HUES6 (cell line): ENCODE measurements at regions not wholly inside any gene's neighbourhood (a gene's known extent, or its start where the extent isn't known, plus 50 kb on each side); places are given as distances from the start of the nearest gene placed in this dataset.
"Not testable (repeated sequence)": the region's sequence is repeated elsewhere in the genome, so short reads cannot be mapped to it uniquely, and the experiment has no call there.

Experiments used
- H3K27ac ChIP-seq: 2 replicates; pipeline ENCODE4 v1.7.0; 2013; ENCODE audit warnings: low read depth, mild to moderate bottlenecking, low read length, inconsistent platforms
- H3K27me3 ChIP-seq: 2 replicates; pipeline ENCODE4 v1.6.1; 2013; ENCODE audit warnings: low read length; ENCODE audit not compliant: control insufficient read depth, insufficient read depth
- H3K36me3 ChIP-seq: 2 replicates; pipeline ENCODE4 v1.6.1; 2013; ENCODE audit warnings: low read length; ENCODE audit not compliant: control insufficient read depth, insufficient read depth
- H3K4me1 ChIP-seq: 2 replicates; pipeline ENCODE4 v1.6.1; 2013; ENCODE audit warnings: low read length; ENCODE audit not compliant: control insufficient read depth, insufficient read depth
- H3K4me3 ChIP-seq: 2 replicates; pipeline ENCODE4 v1.5.1; 2013; ENCODE audit warnings: low read depth, low read length
- H3K9ac ChIP-seq: one replicate; pipeline ENCODE4 v1.6.1; 2013; ENCODE audit warnings: mild to moderate bottlenecking, low read length
- H3K9me3 ChIP-seq: 2 replicates; pipeline ENCODE4 v1.6.1; 2013; ENCODE audit warnings: low read depth, low read length; ENCODE audit not compliant: control insufficient read depth, insufficient read depth

DNA sequence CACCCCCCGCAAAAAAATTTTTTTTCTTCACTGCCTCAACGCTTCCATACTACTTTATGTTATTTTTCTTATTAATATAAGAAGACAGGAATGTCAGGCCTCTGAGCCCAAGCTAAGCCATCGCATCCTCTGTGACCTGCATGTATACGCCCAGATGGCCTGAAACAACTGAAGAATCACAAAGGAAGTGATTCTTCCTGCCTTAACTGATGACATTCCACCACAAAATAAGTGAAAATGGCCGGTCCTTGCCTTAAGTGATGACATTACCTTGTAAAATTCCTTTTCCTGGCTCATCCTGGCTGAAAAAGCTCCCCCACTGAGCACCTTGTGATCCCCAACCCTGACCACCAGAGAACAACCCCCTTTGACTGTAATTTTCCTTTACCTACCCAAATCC lies 258.7 kb upstream of the KCND2 start:
- H3K27me3 ChIP-seq, H3K4me3 ChIP-seq, H3K27ac ChIP-seq, H3K9ac ChIP-seq, H3K36me3 ChIP-seq, H3K9me3 ChIP-seq: not testable (repeated sequence)
- H3K4me1 ChIP-seq, result peaks cover 16% of the 10 kb centered on the region

DNA sequence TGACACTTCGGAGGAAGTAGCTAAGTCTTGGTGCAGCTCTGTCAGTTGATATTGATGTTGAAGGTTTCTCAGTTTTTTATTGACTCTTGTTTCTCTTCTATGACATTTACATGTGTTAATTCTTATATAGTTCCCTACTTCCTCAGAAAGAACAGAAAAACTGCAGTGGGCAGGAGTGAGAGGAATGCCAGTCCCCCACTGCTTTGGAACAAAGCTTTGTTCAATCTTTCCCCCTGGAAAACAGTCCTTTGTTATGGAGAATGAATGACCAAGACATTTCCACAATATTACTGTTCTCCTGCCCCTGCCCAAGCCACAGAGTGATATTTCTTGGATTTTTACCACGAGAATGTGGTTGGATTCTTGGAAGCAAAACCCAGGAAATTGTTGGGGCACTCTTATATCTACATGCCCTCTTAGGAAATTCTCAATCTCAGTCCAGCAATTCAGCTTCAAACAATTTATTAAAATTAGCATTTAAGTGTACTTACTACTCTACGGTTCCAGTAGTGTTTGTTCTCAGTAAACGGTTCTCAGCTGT lies 258.0 kb upstream of the KCND2 start:
- Histone ChIP-seq H3K9me3 (no peaks in the 10 kb centered on the region), H3K36me3 (no peaks in the 10 kb centered on the region), H3K4me1 (peaks cover 16% of the 10 kb centered on the region), H3K4me3 (no peak overlapping the region), H3K27me3 (no peaks in the 10 kb centered on the region), H3K27ac (peak overlapping the region; percentile 52; the same call in 1 of the 2 replicates), H3K9ac (peak overlapping the region; percentile 57)

DNA sequence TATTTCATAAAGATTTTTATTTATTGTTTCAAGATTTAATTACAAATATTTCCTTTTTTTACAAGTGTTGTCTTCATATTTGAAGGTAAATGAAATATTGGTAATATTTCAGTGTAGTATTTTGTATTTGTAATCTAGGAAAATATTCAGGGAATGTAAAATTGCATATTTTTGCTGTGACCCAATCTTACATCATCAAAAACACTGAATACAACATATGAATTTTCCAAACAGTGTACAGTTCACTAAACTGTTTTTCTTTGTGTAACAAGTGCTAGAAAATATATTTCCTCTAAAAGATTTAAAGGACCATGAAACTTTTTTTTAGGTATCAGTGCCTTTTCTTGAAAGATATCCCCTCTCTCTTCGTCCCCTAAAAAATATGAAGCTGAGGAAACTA lies 251.9 kb upstream of the KCND2 start:
- no peaks in the 10 kb centered on the region for H3K27me3 ChIP-seq
- no peak overlapping the region for H3K9ac ChIP-seq
- no peaks in the 10 kb centered on the region for H3K4me1 ChIP-seq
- no peaks in the 10 kb centered on the region for H3K36me3 ChIP-seq
- H3K4me3 ChIP-seq, result no peak overlapping the region
- no peaks in the 10 kb centered on the region for H3K9me3 ChIP-seq
- H3K27ac ChIP-seq, result no peak overlapping the region

DNA sequence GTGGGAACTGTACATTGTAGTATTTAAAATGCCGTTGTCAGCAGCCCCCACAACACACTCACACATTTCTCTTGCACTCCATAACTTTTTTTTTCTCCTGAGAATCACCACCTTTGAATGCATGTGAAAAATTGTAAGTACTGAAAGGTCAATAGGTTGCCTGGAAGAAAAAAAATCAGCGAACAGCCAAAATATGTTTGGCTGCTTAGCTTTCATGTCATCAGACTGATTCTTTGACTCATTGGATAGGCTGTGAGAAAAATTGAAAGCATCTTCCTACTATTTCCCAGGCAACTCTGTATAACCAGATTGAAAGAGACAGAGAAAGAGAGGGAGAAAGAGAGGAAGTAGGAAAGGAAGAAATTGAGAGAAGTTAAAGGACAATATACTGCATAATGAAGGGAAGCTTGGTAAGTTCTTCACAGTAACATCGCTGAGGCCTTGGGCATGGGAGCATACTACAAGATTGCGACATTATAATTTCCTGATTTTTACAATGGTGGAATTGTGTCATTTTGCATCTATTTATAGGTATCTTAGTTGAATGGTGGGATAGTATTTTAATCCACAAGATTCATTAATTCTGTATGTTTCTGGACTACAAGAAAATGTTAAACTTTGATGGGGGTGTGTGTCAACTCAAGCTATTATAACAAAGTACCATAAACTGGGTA lies 249.3 kb upstream of the KCND2 start:
- Histone ChIP-seq H3K4me3 (no peak overlapping the region), H3K9ac (no peak overlapping the region), H3K27me3 (no peaks in the 10 kb centered on the region), H3K9me3 (no peaks in the 10 kb centered on the region), H3K36me3 (no peaks in the 10 kb centered on the region), H3K27ac (no peak overlapping the region), H3K4me1 (no peaks in the 10 kb centered on the region)

DNA sequence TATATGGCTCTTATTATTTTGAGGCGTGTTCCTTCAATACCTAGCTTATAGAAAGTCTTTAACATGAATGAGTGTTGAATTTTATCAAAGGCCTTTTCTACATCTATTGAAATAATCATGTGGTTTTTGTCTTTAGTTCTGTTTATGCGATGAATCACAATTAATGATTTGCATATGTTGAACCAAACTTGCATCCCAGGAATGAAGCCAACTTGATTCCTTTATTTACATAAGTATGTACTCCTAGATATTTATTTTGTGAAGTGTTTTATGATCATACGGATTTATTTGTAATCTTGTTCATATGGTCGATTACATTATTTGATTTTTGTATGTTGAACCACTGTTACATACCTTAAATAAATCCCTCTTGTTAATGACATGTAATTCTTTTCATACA lies 244.3 kb upstream of the KCND2 start:
- Histone ChIP-seq H3K9ac (no peak overlapping the region), H3K4me1 (peaks cover 12% of the 10 kb centered on the region; the same call in 1 of the 2 replicates), H3K4me3 (no peak overlapping the region), H3K9me3 (no peaks in the 10 kb centered on the region), H3K27ac (no peak overlapping the region), H3K36me3 (no peaks in the 10 kb centered on the region), H3K27me3 (no peaks in the 10 kb centered on the region)

DNA sequence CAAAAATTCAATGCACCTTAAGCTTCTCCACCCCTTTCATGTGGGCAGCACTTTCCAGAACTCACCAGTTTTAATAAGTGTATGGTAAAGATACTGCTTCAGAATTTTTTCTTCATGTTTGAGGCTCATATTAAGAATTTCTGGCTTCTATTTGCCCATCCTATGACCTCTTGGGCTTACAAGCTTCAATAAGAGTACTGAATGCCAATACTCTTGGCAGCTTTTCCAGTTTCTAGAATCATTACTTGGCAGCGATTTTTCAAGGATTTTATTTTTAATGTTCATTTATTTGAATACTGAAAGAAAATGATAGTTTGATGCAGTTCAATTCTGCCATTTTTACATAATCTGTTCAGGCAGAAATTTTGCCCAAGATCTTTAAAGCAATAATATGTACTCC lies 242.1 kb upstream of the KCND2 start:
- no peaks in the 10 kb centered on the region for H3K27me3 ChIP-seq
- peaks cover 12% of the 10 kb centered on the region; the same call in 1 of the 2 replicates for H3K4me1 ChIP-seq
- no peaks in the 10 kb centered on the region for H3K9me3 ChIP-seq
- no peak overlapping the region for H3K27ac ChIP-seq
- no peak overlapping the region for H3K4me3 ChIP-seq
- no peak overlapping the region for H3K9ac ChIP-seq
- H3K36me3 ChIP-seq, result no peaks in the 10 kb centered on the region

DNA sequence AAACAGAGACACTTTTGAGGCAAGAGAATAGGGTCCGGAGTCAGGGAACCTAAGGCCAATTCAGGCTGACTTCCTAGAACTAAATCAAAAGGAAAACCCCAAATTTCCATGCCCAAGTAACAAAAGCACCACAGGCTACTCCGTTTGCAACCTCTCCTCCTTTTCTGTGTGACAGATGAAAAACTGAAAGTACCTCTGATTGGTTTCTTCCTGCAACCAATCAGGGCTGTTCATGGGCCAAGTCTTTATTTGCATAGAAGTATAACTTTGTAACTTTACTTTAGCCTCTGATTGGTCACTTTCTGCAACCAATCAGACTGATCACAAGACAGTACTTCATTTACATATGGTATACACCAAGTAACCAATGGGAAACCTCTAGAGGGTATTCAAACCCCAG lies 239.9 kb upstream of the KCND2 start:
- Histone ChIP-seq H3K27me3 (no peaks in the 10 kb centered on the region), H3K27ac (no peak overlapping the region), H3K9me3 (peaks cover 7% of the 10 kb centered on the region; the same call in 1 of the 2 replicates), H3K4me3 (no peak overlapping the region), H3K9ac (no peak overlapping the region), H3K36me3 (no peaks in the 10 kb centered on the region), H3K4me1 (peaks cover 12% of the 10 kb centered on the region; the same call in 1 of the 2 replicates)

DNA sequence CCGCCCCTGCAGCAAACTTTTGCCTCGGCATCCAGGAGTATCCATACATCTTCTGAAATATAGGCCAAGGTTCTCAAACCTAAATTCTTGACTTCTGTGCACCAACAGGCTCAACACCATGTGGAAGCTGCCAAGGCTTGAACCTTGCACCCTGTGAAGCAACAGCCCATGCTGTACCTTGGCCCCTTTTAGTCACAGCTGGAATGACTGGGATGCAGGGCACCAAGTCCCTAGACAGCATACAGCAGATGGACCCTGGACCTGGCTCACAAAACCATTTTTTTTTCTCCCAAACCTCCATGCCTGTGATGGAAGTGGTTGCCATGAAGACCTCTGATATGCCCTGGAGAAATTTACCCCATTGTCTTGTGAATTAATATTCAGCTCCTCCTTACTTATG lies 233.8 kb upstream of the KCND2 start:
- H3K9me3 ChIP-seq, result peaks cover 26% of the 10 kb centered on the region
- H3K4me1 ChIP-seq, result no peaks in the 10 kb centered on the region
- H3K27me3 ChIP-seq, result no peaks in the 10 kb centered on the region
- no peak overlapping the region for H3K4me3 ChIP-seq
- no peaks in the 10 kb centered on the region for H3K36me3 ChIP-seq
- no peak overlapping the region for H3K27ac ChIP-seq
- H3K9ac ChIP-seq, result no peak overlapping the region

DNA sequence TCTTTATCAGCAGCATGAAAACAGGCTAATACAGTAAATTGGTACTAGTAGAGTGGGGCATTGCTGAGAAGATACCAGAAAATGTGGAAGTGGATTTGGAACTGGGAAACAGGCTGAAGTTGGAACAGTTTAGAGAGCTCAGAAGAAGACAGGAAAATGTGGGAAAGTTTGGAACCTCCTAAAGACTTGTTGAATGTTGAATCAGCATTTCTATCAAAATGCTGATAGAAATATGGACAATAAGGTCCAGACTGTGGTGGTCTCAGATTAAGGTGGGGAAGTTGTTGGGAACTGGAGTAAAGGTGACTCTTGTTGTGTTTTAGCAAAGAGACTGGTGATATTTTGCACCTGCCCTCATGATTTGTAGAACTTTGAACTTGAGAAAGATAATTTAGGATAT lies 231.2 kb upstream of the KCND2 start:
- Histone ChIP-seq H3K9ac (no peak overlapping the region), H3K27ac (no peak overlapping the region), H3K4me3 (no peak overlapping the region), H3K36me3 (no peaks in the 10 kb centered on the region), H3K9me3 (peaks cover 26% of the 10 kb centered on the region), H3K4me1 (peaks cover 19% of the 10 kb centered on the region), H3K27me3 (no peaks in the 10 kb centered on the region)

DNA sequence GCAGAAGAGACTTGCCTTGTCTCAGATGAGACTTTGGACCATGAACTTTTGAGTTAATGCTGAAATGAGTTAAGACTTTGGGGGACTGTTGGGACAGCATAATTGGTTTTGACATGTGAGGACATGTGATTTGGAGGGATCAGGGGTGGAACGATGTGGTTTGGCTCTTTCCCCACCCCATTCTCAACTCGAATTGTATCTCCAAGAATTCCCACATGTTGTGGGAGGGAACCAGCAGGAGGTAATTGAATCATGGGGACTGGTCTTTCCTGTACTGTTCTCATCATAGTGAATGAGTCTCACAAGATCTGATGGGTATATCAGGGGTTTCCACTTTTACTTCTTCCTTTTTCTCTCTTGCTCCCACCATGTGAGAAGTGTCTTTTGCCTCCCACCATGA lies 229.7 kb upstream of the KCND2 start:
- no peak overlapping the region for H3K27ac ChIP-seq
- H3K27me3 ChIP-seq, result no peaks in the 10 kb centered on the region
- H3K9me3 ChIP-seq, result peaks cover 19% of the 10 kb centered on the region
- peaks cover 19% of the 10 kb centered on the region for H3K4me1 ChIP-seq
- no peaks in the 10 kb centered on the region for H3K36me3 ChIP-seq
- H3K9ac ChIP-seq, result no peak overlapping the region
- no peak overlapping the region for H3K4me3 ChIP-seq

DNA sequence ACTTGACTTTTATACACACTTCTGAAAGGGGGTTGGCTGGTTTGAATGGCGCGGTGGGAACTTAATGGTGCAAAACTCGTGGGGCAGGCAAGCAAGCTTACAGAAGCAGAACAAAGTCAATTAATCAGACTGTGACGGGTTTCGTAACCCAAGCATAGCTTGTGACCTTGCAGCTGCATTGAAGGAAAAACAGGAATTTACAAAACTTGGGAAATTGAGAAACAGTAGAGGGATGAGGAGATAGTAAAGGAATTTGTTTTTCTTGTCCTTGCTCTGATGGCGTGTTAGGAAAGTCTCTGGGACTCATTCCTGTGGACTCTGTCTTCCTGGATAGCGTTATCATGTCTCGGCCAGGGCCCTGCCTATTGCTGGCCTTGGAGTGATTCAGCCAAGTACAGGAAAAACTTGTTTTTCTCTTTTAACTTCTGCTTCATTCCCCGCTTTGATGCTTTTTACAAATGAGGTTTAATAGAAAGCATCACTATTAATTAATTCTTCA lies 220.0 kb upstream of the KCND2 start:
- Histone ChIP-seq H3K27me3 (no peaks in the 10 kb centered on the region), H3K4me3 (no peak overlapping the region), H3K9me3 (no peaks in the 10 kb centered on the region), H3K9ac (no peak overlapping the region), H3K4me1 (no peaks in the 10 kb centered on the region), H3K27ac (no peak overlapping the region), H3K36me3 (no peaks in the 10 kb centered on the region)
